Neutrophil (primary cell): ENCODE measurements at regions not wholly inside any gene's neighbourhood (a gene's known extent, or its start where the extent isn't known, plus 50 kb on each side); places are given as distances from the start of the nearest gene placed in this dataset.

Source experiments
- H3K27ac ChIP-seq: fragments of 200-600 bp; sonication (generic); 2 replicates; pipeline ENCODE4 v1.5.1; 2016; ENCODE audit warnings: mild to moderate bottlenecking, moderate library complexity
- H3K27me3 ChIP-seq: fragments of 200-600 bp; sonication (generic); 2 replicates; pipeline ENCODE4 v1.6.0; 2016; ENCODE audit warnings: mild to moderate bottlenecking
- H3K36me3 ChIP-seq: fragments of 200-600 bp; sonication (generic); 2 replicates; pipeline ENCODE4 v1.5.1; 2017
- H3K4me1 ChIP-seq, 2 experiments: fragments of 200-600 bp in 1 of 2; sonication (generic) in 1 of 2; 1 replicate in 1 of 2; 2 replicates in 1 of 2; pipeline versions ENCODE4 v1.5.1 to v1.6.1; 2013 to 2016; ENCODE audit warnings: low read depth in 1 of 2, low read length in 1 of 2, mild to moderate bottlenecking in 1 of 2, moderate library complexity in 1 of 2; ENCODE audit not compliant: control insufficient read depth in 1 of 2, insufficient read depth in 1 of 2
- H3K4me3 ChIP-seq, 2 experiments: fragments of 200-600 bp in 1 of 2; sonication (generic) in 1 of 2; 1 replicate in 1 of 2; 2 replicates in 1 of 2; pipeline ENCODE4 v1.5.1; 2013 to 2016; ENCODE audit warnings: low read depth in 1 of 2, low read length in 1 of 2, mild to moderate bottlenecking in 1 of 2, moderate library complexity in 1 of 2
- H3K9me3 ChIP-seq: fragments of 200-600 bp; sonication (generic); 2 replicates; pipeline ENCODE4 v1.5.1; 2016
- TF ChIP-seq, protein P1 (sequence below): fragments of 200-600 bp; sonication (generic); IDR thresholded peaks from 2 replicates; pipeline ENCODE4 v1.5.1; 2016; ENCODE audit warnings: antibody characterized with exemption

DNA sequence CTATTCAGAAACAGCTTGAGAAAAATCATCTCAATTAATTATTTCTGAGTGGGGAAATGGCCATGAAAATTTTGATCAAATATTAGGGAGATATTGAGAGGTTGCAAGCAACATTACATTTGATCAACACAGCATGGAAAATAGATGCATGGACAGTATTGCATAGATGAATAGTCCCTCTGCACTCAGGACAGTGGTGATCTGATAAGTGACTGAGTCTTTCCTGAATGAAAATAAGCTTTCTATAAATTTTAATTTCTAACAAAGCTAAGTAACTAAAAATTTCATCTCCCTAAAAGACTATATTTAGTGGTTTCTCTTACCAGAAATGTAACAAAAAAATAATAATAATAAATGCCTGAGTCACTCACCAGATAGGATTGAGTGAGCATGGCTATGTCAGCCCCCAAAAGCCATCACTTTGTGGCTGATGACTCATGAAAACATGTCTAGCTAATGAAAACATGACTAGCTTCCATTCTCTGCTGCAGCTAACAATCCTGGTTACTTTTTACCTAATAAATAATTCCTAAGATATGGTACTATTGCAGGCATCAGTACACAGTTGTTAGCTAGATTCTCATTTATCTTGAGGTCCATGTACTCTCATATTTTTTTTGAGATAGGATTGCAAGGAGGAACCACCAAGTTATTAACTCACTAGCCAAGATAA is 1294.8 kb upstream of the ACO1 start:
- TF ChIP-seq, protein P1, sequence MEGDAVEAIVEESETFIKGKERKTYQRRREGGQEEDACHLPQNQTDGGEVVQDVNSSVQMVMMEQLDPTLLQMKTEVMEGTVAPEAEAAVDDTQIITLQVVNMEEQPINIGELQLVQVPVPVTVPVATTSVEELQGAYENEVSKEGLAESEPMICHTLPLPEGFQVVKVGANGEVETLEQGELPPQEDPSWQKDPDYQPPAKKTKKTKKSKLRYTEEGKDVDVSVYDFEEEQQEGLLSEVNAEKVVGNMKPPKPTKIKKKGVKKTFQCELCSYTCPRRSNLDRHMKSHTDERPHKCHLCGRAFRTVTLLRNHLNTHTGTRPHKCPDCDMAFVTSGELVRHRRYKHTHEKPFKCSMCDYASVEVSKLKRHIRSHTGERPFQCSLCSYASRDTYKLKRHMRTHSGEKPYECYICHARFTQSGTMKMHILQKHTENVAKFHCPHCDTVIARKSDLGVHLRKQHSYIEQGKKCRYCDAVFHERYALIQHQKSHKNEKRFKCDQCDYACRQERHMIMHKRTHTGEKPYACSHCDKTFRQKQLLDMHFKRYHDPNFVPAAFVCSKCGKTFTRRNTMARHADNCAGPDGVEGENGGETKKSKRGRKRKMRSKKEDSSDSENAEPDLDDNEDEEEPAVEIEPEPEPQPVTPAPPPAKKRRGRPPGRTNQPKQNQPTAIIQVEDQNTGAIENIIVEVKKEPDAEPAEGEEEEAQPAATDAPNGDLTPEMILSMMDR: no peak
- no peaks in the 10 kb centered on the region for H3K9me3 ChIP-seq
- H3K27me3 ChIP-seq: no peaks in the 10 kb centered on the region
- H3K4me1 ChIP-seq: no peaks in the 10 kb centered on the region
- no peak overlapping the region for H3K27ac ChIP-seq
- no peak overlapping the region for H3K4me3 ChIP-seq
- no peaks in the 10 kb centered on the region for H3K36me3 ChIP-seq

DNA sequence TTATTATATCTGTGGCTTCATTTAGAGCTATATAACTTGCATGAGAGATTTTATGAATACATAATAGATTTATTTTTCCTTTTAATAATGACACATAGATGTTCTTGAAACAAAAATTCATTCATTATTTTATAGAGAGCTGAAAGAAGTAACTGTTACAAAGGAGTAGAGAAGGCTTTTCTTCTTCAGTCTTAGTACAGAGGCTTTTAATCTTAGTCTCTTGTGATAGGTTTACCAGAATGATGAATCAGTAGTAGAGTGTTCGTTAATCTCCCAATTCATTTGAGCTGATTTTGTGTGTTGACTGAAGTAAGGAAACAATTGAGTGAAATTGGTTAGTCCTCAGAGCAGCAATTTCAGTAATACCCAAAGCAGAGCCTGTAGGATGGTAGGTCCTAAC is 1284.1 kb upstream of the ACO1 start:
- no peaks in the 10 kb centered on the region for H3K9me3 ChIP-seq
- H3K4me3 ChIP-seq: no peak overlapping the region
- no peaks in the 10 kb centered on the region for H3K36me3 ChIP-seq
- TF ChIP-seq, protein P1: no peak
- H3K4me1 ChIP-seq: no peaks in the 10 kb centered on the region
- H3K27ac ChIP-seq: no peak overlapping the region
- H3K27me3 ChIP-seq: no peaks in the 10 kb centered on the region

DNA sequence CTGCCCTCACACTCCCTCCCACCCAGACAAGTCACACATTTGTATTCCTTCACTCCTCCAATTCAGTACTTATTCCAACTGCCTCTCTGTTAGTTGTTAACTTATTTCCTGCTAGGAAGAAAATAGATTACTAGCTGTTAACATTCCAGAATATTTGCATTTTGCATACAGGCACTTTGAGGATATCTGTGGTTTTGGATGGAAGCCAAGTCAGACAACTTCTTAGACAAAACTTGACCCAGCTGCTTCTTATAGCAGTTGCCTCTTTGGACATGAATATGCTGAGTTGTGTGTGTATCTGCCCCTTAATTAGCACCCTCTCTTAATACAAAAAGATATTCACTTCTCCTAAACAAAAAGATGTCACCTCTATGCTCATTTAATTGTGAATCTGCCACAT is 1280.6 kb upstream of the ACO1 start:
- TF ChIP-seq, protein P1: no peak
- no peak overlapping the region for H3K4me3 ChIP-seq
- no peaks in the 10 kb centered on the region for H3K4me1 ChIP-seq
- H3K27me3 ChIP-seq: no peaks in the 10 kb centered on the region
- H3K27ac ChIP-seq: no peak overlapping the region
- no peaks in the 10 kb centered on the region for H3K9me3 ChIP-seq
- H3K36me3 ChIP-seq: no peaks in the 10 kb centered on the region

DNA sequence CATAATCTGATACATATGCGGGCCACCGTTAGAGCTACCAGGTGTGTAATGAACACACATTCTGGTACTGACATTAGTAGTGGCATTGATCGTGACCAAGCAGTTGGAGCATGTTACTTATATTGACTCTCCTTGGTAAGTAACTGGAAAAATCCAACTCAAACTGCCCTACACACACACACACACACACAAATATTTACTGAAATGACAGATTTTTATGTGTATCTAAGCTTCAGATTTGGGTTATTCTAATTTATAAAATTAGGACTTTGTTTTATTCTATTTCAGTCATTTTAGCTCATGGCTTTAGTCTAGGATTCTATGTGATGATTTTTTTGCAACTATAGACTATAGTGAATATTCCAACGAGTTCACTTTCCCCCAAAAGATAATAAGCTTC is 1280.2 kb upstream of the ACO1 start:
- TF ChIP-seq, protein P1: no peak
- Histone ChIP-seq H3K4me3 (no peak overlapping the region), H3K36me3 (no peaks in the 10 kb centered on the region), H3K4me1 (no peaks in the 10 kb centered on the region), H3K9me3 (no peaks in the 10 kb centered on the region), H3K27me3 (no peaks in the 10 kb centered on the region), H3K27ac (no peak overlapping the region)

DNA sequence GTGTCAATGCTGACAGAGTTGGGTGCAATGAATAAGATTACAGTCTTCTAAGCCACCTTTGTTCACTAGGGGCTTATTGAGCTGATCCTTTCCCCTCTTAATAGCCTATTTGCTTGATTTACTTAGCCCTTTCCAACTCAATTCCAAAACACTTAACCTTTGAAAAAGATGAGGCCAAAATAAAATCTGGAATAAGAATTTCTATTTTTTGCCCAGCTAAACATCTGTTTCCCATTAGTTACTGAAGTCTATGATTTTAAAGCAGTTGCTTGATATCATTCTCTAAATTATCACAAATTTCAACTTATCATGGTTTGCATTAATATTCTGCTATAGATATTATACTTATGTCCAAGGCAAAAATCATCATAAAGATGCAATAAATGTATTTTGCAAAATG is 1272.0 kb upstream of the ACO1 start:
- Histone ChIP-seq H3K27ac (no peak overlapping the region), H3K9me3 (no peaks in the 10 kb centered on the region), H3K4me3 (no peak overlapping the region), H3K27me3 (no peaks in the 10 kb centered on the region), H3K36me3 (no peaks in the 10 kb centered on the region), H3K4me1 (no peaks in the 10 kb centered on the region)
- TF ChIP-seq, protein P1: no peak
